Hematopoietic multipotent progenitor cell treated with erythropoietin and hydrocortisone succinate and interleukin-3 and kit ligand, for 15 days (in vitro differentiated cells): ENCODE measurements at regions not wholly inside any gene's neighbourhood (a gene's known extent, or its start where the extent isn't known, plus 50 kb on each side); places are given as distances from the start of the nearest gene placed in this dataset.

Source experiments
- DNase-seq: peaks from one replicate; pipeline ENCODE4 v3.0.0-alpha.2; 2015; ENCODE audit warnings: low spot score

- no peak for DNase-seq
These were observed 2164.8 kb downstream of the LRRC4C start for GRCh38 chr11:39294648-39295047.

- DNase-seq: no peak
These were observed 2171.4 kb downstream of the LRRC4C start for GRCh38 chr11:39288011-39288410.

GRCh38 chr11:39268176-39268690 lies 2191.2 kb downstream of the LRRC4C start:
- no peak for DNase-seq

GRCh38 chr11:39255648-39256047 lies 2203.8 kb downstream of the LRRC4C start:
- no peak for DNase-seq

GRCh38 chr11:39249566-39250365 lies 2209.7 kb downstream of the LRRC4C start:
- DNase-seq: no peak

GRCh38 chr11:39247570-39248137 lies 2211.8 kb downstream of the LRRC4C start:
- no peak for DNase-seq

- DNase-seq: no peak
These were observed 2219.9 kb downstream of the LRRC4C start for GRCh38 chr11:39239553-39239952.

- DNase-seq: no peak
These were observed 2222.5 kb downstream of the LRRC4C start for GRCh38 chr11:39236916-39237315.

- no peak for DNase-seq
These were observed 2237.8 kb downstream of the LRRC4C start for GRCh38 chr11:39221550-39222138.

GRCh38 chr11:39220501-39221230 lies 2238.8 kb downstream of the LRRC4C start:
- DNase-seq: no peak

GRCh38 chr11:39220069-39220468 lies 2239.4 kb downstream of the LRRC4C start:
- no peak for DNase-seq

- no peak for DNase-seq
These were observed 2249.5 kb downstream of the LRRC4C start for GRCh38 chr11:39209981-39210380.

GRCh38 chr11:39205236-39205995 lies 2254.0 kb downstream of the LRRC4C start:
- DNase-seq: no peak

- DNase-seq: no peak
These were observed 2266.8 kb downstream of the LRRC4C start for GRCh38 chr11:39192671-39193070.

GRCh38 chr11:39190751-39191150 lies 2268.7 kb downstream of the LRRC4C start:
- DNase-seq: no peak

- DNase-seq: no peak
These were observed 2281.8 kb downstream of the LRRC4C start for GRCh38 chr11:39177678-39178077.

GRCh38 chr11:39174965-39175364 lies 2284.5 kb downstream of the LRRC4C start:
- DNase-seq: no peak

- no peak for DNase-seq
These were observed 2285.3 kb downstream of the LRRC4C start for GRCh38 chr11:39174196-39174595.

- DNase-seq: no peak
These were observed 2294.4 kb downstream of the LRRC4C start for GRCh38 chr11:39165021-39165420.

- DNase-seq: no peak
These were observed 2310.2 kb downstream of the LRRC4C start for GRCh38 chr11:39149214-39149613.

GRCh38 chr11:39145346-39145745 lies 2314.1 kb downstream of the LRRC4C start:
- DNase-seq: no peak
